Ovary (tissue), 3 donors: ENCODE measurements at regions not wholly inside any gene's neighbourhood (a gene's known extent, or its start where the extent isn't known, plus 50 kb on each side); places are given as distances from the start of the nearest gene placed in this dataset.

Experiments used
- EP300 ChIP-seq: sonication (generic); formaldehyde crosslinking; IDR thresholded peaks from one replicate; pipeline ENCODE4 v1.6.1; 2017; ENCODE audit warnings: antibody characterized with exemption
- POLR2A ChIP-seq: fragments of 450-650 bp; IDR thresholded peaks from one replicate; pipeline ENCODE4 v1.6.1; 2017; ENCODE audit warnings: antibody characterized with exemption, mild to moderate bottlenecking, moderate library complexity
- TF ChIP-seq, protein P1 (sequence below), 3 donors: fragments of 450-650 bp in 2 of 3; fragments of 200-600 bp in 1 of 3; IDR thresholded peaks; one replicate each; pipeline versions ENCODE4 v1.5.1 to v1.8.0; 2016 to 2022; ENCODE audit warnings: antibody characterized with exemption in 3 of 3, mild to moderate bottlenecking in 1 of 3
- donor health status: DM: no; HTN: no; CAD: no.

DNA sequence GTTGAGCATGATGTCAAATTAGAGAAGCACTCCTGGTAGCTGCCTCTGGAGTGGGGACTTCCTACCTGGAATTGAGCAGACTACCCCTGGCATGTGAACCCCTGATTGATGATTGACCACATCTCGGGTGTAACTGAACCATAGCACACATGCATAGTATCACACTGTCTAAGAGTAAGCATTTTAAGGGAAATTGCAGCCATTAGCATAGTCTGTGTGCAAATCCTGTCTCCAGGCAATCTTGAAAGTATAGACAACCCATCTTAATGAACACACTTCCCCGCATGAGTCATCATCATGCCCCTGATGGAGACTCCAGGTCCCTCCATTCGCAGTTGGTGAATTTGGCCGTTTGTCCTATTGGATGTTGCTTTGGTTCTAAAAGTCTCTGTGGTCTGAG, 131.3 kb downstream of the C11orf91 start:
- no peak for TF ChIP-seq POLR2A
- TF ChIP-seq, protein P1, sequence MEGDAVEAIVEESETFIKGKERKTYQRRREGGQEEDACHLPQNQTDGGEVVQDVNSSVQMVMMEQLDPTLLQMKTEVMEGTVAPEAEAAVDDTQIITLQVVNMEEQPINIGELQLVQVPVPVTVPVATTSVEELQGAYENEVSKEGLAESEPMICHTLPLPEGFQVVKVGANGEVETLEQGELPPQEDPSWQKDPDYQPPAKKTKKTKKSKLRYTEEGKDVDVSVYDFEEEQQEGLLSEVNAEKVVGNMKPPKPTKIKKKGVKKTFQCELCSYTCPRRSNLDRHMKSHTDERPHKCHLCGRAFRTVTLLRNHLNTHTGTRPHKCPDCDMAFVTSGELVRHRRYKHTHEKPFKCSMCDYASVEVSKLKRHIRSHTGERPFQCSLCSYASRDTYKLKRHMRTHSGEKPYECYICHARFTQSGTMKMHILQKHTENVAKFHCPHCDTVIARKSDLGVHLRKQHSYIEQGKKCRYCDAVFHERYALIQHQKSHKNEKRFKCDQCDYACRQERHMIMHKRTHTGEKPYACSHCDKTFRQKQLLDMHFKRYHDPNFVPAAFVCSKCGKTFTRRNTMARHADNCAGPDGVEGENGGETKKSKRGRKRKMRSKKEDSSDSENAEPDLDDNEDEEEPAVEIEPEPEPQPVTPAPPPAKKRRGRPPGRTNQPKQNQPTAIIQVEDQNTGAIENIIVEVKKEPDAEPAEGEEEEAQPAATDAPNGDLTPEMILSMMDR (IDR thresholded peaks at IDR 0.05), result no peak
- TF ChIP-seq EP300, result no peak
